ENCODE measurements at regions not wholly inside any gene's neighbourhood (a gene's known extent, or its start where the extent isn't known, plus 50 kb on each side); places are given as distances from the start of the nearest gene placed in this dataset.

GRCh38 chr11:45062115-45062514 lies 84.3 kb upstream of the PRDM11 start:
- H3K27ac ChIP-seq (ENCODE audit: insufficient read depth, low read depth, low read length), result no peak overlapping the region
- no peaks in the 10 kb centered on the region for H4K20me1 ChIP-seq (replicated peaks; ENCODE audit: control insufficient read depth, extremely low read depth, insufficient read depth, low read length)
- no peak overlapping the region for H3K4me3 ChIP-seq (replicated peaks in 1 of 3; ENCODE audit: insufficient read depth in 1 of 3, low read depth in 1 of 3, low read length in 3 of 3)
- H3K27me3 ChIP-seq (ENCODE audit: control insufficient read depth in 2 of 2, insufficient read depth in 2 of 2, low read length in 2 of 2), result peaks cover 0 to 3% of the 10 kb centered on the region in 2 experiments
- no peak overlapping the region for H2AFZ ChIP-seq (ENCODE audit: low read depth, low read length)
- FAIRE-seq, result no peak
- no peaks in the 10 kb centered on the region for H3K4me1 ChIP-seq (ENCODE audit: control insufficient read depth, extremely low read depth, insufficient read depth, low read length)
- dilution Hi-C loops (cut with MboI; ENCODE audit: extremely low pct_ligation_motif_present, low sequenced_read_pairs), result no loop called here
- DNase-seq (ENCODE audit: low read depth, low spot score), result no peak
- CTCF ChIA-PET, result interaction anchor here (1.0 to 1.7 kb wide), 4 partner anchors 8 to 126 kb away, joined by 3 to 4 read pairs (median 4); no protein-coding TSS in a partner anchor
- TF ChIP-seq MAX (IDR thresholded peaks at IDR 0.05; ENCODE audit: insufficient read depth, insufficient read length), result no peak
- TF ChIP-seq GATA2 (IDR thresholded peaks at IDR 0.05; ENCODE audit: insufficient read depth, insufficient read length, low read depth, low read length), result no peak
- TF ChIP-seq POLR2AphosphoS5 (IDR thresholded peaks at IDR 0.05; ENCODE audit: insufficient read depth, low read depth, low read length), result no peak
- no peak for TF ChIP-seq MYC (IDR thresholded peaks at IDR 0.05; ENCODE audit: low read depth, low read length)
- no peak for TF ChIP-seq POLR2A (IDR thresholded peaks at IDR 0.05; ENCODE audit: low read depth, low read length)
- TF ChIP-seq FOS (IDR thresholded peaks at IDR 0.05; ENCODE audit: borderline replicate concordance, insufficient read depth, low read length), result no peak
- TF ChIP-seq JUN (IDR thresholded peaks at IDR 0.05; ENCODE audit: borderline replicate concordance, insufficient read depth, insufficient read length, low read depth), result no peak
- TF ChIP-seq, protein P1, sequence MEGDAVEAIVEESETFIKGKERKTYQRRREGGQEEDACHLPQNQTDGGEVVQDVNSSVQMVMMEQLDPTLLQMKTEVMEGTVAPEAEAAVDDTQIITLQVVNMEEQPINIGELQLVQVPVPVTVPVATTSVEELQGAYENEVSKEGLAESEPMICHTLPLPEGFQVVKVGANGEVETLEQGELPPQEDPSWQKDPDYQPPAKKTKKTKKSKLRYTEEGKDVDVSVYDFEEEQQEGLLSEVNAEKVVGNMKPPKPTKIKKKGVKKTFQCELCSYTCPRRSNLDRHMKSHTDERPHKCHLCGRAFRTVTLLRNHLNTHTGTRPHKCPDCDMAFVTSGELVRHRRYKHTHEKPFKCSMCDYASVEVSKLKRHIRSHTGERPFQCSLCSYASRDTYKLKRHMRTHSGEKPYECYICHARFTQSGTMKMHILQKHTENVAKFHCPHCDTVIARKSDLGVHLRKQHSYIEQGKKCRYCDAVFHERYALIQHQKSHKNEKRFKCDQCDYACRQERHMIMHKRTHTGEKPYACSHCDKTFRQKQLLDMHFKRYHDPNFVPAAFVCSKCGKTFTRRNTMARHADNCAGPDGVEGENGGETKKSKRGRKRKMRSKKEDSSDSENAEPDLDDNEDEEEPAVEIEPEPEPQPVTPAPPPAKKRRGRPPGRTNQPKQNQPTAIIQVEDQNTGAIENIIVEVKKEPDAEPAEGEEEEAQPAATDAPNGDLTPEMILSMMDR (IDR thresholded peaks at IDR 0.05; ENCODE audit: extremely low read depth in 1 of 2, insufficient read depth in 1 of 2, low read depth in 1 of 2, low read length in 2 of 2), result no peak
- TF ChIP-seq EZH2 (IDR thresholded peaks at IDR 0.05; ENCODE audit: borderline replicate concordance, low read depth, low read length, severe bottlenecking), result no peak
- H3K9me1 ChIP-seq (replicated peaks; ENCODE audit: control insufficient read depth, extremely low read depth, insufficient read depth, low read length), result no peaks in the 10 kb centered on the region
- POLR2A ChIA-PET, result no interaction called here
- intact Hi-C loops (cut with micrococcal nuclease), result no loop called here
- no peaks in the 10 kb centered on the region for H3K9me3 ChIP-seq (replicated peaks; ENCODE audit: control insufficient read depth, insufficient read depth, low read length)
- no peaks in the 10 kb centered on the region for H3K36me3 ChIP-seq (ENCODE audit: control insufficient read depth in 2 of 2, extremely low read depth in 1 of 2, insufficient read depth in 2 of 2, low read length in 2 of 2)
- H3K4me2 ChIP-seq (ENCODE audit: insufficient read depth, low read length), result no peak overlapping the region
- no peak overlapping the region for H3K9ac ChIP-seq (replicated peaks; ENCODE audit: extremely low read depth, insufficient read depth, low read length)
- H3K79me2 ChIP-seq (ENCODE audit: control insufficient read depth, insufficient read depth, low read length), result no peaks in the 10 kb centered on the region
- BruUV-seq (replicated peaks), result no TSS peak
